ENCODE measurements at regions not wholly inside any gene's neighbourhood (a gene's known extent, or its start where the extent isn't known, plus 50 kb on each side); places are given as distances from the start of the nearest gene placed in this dataset.
"Not testable (repeated sequence)": the region's sequence is repeated elsewhere in the genome, so short reads cannot be mapped to it uniquely, and the experiment has no call there.

GRCh38 chr1:102821707-102822106, 286.6 kb downstream of the COL11A1 start:
- DNase-seq = no peak

- DNase-seq = no peak
Observed at GRCh38 chr1:102800406-102800805, 307.9 kb downstream of the COL11A1 start.

DNA sequence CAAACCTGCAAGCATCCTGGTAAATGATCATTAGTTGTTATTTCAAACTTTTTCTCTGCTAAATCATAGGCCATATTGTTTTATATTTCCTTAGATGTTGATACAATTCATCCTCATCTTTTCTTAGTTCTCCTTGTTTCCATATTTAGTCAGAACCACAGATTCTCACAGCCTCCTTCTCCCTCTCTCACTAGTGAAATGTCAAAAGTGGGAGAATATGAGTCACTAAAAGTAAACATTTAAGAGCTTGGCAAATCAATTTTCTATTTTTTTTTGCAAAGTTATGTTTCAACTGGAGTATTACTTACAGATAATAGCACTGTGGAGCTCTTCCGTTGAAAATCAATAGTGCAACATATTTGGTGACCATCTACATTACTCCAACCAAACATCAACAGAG, 308.8 kb downstream of the COL11A1 start:
- no peak for DNase-seq

GRCh38 chr1:102798718-102799117, 309.6 kb downstream of the COL11A1 start:
- DNase-seq = no peak

GRCh38 chr1:102796429-102796828, 311.9 kb downstream of the COL11A1 start:
- no peak for DNase-seq

DNA sequence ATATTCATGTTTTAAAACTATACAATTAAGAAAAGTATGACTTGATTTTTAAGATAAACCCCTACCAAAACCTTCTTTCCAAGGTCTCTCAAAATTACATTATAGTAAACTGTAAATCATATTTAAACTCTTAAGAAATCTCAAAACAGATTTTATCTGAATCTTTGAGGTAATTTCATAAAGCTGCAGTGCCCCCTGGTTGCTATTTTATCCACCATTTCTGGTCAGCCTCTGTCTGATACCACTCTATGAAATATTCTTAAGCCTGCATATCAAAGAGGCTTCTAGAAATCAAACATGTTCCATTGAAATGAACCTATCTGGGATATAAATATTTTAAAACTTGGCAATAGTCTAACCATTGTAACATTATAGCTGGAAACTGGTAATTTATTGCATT, 317.3 kb downstream of the COL11A1 start:
- DNase-seq = peak; percentile 0

- not testable (repeated sequence) for DNase-seq
Observed at GRCh38 chr1:102789951-102790350, 318.4 kb downstream of the COL11A1 start.

GRCh38 chr1:102783487-102783886, 324.8 kb downstream of the COL11A1 start:
- DNase-seq = no peak

- no peak for DNase-seq
Observed at GRCh38 chr1:102782144-102782543, 326.2 kb downstream of the COL11A1 start.

DNA sequence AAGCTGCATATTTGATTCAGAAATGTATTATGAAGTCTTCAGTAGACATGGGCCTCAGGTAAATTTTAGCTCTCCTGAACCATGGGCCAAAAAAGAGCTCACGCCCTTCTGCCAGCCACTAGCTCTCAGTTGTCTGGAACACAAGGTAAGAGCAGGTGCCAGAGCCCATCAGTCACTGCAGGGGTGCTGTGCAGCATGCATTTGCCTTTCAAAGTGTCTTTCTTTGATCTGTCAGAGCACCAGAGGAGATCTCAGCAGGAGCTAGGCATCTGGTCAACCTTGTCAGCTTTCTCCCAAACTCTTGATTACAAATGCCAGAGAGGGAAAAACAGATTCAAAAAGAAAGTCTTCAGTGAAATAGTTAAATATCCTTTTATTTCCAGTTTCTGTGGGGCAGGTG, 332.3 kb downstream of the COL11A1 start:
- no peak for DNase-seq

- no peak for DNase-seq
Observed at GRCh38 chr1:102772831-102773230, 335.5 kb downstream of the COL11A1 start.

DNA sequence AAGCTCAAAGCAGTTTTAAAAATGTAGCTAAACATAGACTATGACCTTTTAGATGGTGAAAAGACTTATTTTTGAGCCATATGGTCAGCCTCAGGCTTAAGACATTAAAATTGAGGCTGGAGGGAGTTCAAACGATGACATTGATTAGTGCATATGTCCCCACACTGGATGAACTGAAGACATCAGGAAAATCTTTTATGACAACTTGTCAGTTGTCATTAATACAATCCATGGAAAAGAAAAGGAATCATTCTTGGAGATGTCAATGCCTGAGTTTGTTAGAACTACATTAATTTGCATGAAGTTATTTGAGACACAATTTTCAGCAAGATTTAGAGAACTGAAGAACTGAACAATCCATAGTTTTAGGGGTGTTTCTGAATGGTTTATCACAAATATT, 349.9 kb downstream of the COL11A1 start:
- DNase-seq = no peak

GRCh38 chr1:102757363-102757762, 351.0 kb downstream of the COL11A1 start:
- DNase-seq = no peak

- DNase-seq = no peak
Observed at GRCh38 chr1:102751111-102751510, 357.2 kb downstream of the COL11A1 start.

GRCh38 chr1:102742426-102742825, 365.9 kb downstream of the COL11A1 start:
- DNase-seq = no peak

DNA sequence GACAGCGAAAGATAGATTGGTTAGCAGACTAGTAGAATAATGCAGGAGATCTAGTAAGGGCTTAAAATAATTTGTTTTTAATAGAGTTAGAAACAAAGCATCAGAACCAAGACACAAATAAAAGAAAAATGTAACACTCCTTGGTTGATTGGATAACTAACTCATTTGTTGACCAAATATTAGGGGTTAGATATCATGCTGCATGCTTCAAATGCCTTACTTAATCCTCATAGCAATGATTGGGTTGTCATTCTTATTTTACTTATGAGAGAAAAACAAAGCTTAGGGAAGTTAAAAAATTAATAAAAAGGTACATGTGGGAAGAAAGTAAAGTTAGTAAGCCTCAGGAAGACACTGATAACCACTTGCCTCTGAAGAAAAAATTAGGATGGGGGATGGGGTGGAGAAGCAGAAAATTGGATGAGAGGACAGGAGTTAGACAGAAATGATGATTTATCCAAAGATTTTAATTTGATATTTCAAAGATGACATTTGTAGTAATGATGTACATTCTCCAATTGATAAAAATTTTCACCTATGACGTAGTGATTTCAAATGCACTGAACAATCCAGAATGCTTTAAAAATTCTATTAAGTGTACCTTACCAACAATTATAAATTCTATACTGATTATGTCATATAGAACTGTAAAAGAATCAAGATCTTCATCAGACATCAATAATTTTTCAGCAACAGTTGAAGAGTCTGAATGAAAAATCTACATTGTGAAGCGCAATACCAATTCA, 374.7 kb downstream of the COL11A1 start:
- no peak for DNase-seq

GRCh38 chr1:102732927-102733326, 375.4 kb downstream of the COL11A1 start:
- no peak for DNase-seq

DNA sequence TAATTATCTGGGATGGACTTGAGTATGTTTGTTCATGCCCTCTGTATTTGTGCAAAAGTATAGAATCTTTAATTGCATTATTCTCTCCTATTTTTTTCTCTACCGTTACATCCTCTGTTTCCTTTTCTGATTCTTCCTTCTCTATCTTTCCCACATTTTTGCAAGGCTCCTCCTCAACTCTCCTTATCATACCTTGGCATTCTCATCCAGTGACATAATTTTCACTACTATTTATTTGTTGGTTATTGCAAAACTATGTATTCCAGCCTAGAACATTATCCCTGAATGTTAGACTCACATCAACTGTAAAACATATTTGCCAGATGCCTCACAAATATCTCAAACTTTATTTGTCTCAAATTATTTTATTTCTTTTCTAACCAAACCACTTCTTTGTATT, 381.9 kb downstream of the COL11A1 start:
- DNase-seq = no peak

DNA sequence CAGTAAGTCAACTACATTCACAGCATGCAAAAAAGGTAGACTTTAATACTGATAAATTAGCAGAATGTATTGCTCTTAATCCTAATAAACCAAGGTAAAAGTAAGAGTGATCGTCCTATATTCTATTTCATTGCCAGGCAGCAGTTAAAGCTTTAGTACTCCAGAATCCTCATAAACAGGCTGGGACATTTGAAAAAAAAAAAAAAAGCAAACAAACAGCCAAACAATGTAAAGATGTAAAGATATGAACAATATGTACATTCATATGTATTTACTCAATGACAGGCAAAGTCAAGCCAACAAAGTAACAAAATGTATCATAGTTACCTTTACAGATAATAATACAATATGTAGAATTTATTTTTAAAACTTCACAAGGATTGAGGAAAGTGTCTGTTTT, 383.6 kb downstream of the COL11A1 start:
- no peak for DNase-seq

- DNase-seq = no peak
Observed at GRCh38 chr1:102715150-102715549, 393.2 kb downstream of the COL11A1 start.

GRCh38 chr1:102699524-102699923, 408.8 kb downstream of the COL11A1 start:
- no peak for DNase-seq

DNA sequence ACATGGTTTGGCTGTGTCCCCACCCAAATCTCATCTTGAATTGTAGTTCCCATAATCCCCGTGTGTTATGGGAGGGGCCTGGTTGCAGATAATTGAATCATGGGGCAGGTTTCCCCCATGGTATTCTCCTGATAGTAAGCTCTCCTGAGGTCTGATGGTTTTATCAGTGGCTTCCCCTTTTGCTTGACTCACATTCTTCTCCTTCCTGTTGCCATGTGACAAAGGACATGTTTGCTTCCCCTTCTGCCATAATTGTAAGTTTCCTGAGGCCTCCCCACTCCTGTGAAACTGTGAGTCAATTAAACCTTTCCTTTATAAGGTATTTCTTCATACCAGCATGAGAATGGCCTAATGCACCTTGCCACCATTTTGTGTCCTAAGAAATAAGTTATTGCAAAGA, 415.0 kb downstream of the COL11A1 start:
- no peak for DNase-seq

DNA sequence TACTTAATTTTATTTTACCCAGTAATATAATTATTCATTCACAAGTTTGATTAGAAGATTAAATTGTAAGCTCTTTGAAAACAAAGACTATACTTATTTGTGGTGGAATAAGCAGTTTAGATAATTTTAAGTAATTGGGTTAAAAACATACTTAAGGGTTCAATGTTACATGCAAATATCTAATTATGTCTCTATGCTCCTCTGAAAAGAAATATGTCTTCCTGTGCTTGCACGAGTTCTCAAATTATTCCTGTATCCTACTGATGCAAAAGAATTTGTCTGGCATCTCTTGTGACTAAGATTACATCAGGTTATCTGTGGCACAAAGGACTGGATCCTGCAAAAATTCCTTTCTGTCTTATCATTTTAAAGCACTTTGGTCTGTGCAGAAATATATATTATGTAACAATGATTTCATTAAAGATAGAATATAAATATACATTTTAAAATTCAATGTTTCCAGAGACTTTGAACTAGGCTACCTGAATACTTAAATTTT, 416.7 kb downstream of the COL11A1 start:
- DNase-seq = no peak

DNA sequence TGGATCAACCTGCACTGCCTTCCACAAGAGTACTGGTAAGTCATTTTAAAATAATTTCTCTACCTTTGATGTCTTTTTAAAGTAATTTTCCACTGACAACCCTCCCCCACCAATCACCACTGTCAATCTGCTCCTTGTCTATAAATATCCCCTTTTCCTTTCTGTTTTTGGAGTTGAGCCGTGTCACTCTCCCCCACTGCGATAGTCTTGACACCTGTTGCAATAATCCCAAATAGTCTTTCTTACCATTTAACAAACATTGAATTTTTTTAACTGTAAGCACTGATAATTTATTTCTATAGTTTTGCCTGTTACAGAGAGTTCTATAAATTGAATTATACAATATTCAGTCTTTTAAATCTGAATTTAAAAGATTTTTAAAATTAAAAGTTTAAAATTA, 420.9 kb downstream of the COL11A1 start:
- DNase-seq = no peak

All from right lung (tissue), 2 donors.